H9 (cell line): ENCODE measurements at regions not wholly inside any gene's neighbourhood (a gene's known extent, or its start where the extent isn't known, plus 50 kb on each side); places are given as distances from the start of the nearest gene placed in this dataset.

Experiments used
- DNase-seq: peaks from one replicate; pipeline ENCODE4 v3.0.0-alpha.2; 2017
- H2AFZ ChIP-seq: one replicate; pipeline ENCODE4 v1.6.1; 2013; ENCODE audit warnings: mild to moderate bottlenecking, low read length, control low read depth, moderate library complexity
- H2AK5ac ChIP-seq: 2 replicates; pipeline ENCODE4 v1.6.1; 2013; ENCODE audit warnings: low read length, control low read depth, mixed read lengths; ENCODE audit not compliant: insufficient read length
- H2BK120ac ChIP-seq: one replicate; pipeline ENCODE4 v1.6.1; 2013; ENCODE audit warnings: low read depth, mild to moderate bottlenecking, low read length, control low read depth, inconsistent platforms; ENCODE audit not compliant: poor library complexity, severe bottlenecking
- H2BK12ac ChIP-seq: 2 replicates; pipeline ENCODE4 v1.6.1; 2013; ENCODE audit warnings: low read length, control low read depth, mixed read lengths, low read depth; ENCODE audit not compliant: insufficient read length
- H2BK15ac ChIP-seq: 2 replicates; pipeline ENCODE4 v1.6.1; 2013; ENCODE audit warnings: low read depth, low read length, control low read depth
- H2BK20ac ChIP-seq: one replicate; pipeline ENCODE4 v1.6.1; 2013; ENCODE audit warnings: low read depth, mild to moderate bottlenecking, low read length, control low read depth, inconsistent platforms; ENCODE audit not compliant: poor library complexity, severe bottlenecking
- H2BK5ac ChIP-seq: 2 replicates; pipeline ENCODE4 v1.6.1; 2013; ENCODE audit warnings: low read length, control low read depth, mixed read lengths; ENCODE audit not compliant: insufficient read length
- H3K14ac ChIP-seq: 2 replicates; pipeline ENCODE4 v1.6.1; 2013; ENCODE audit warnings: low read length, control low read depth; ENCODE audit not compliant: insufficient read depth
- H3K18ac ChIP-seq: 2 replicates; pipeline ENCODE4 v1.6.1; 2013; ENCODE audit warnings: low read depth, mild to moderate bottlenecking, mixed read lengths, low read length, control low read depth; ENCODE audit not compliant: insufficient read length
- H3K23ac ChIP-seq: 2 replicates; pipeline ENCODE4 v1.6.1; 2013; ENCODE audit warnings: low read length, control low read depth, mixed read lengths, low read depth; ENCODE audit not compliant: insufficient read length
- H3K23me2 ChIP-seq: 2 replicates; pipeline ENCODE4 v1.6.1; 2013; ENCODE audit warnings: low read depth, mild to moderate bottlenecking, mixed read lengths, low read length, control low read depth; ENCODE audit not compliant: insufficient read length, poor library complexity, severe bottlenecking
- H3K27ac ChIP-seq: 2 replicates; pipeline ENCODE4 v1.5.1; 2013; ENCODE audit warnings: low read length, control low read depth, mixed read lengths, low read depth; ENCODE audit not compliant: insufficient read length
- H3K27me3 ChIP-seq: 2 replicates; pipeline ENCODE4 v1.6.1; 2013; ENCODE audit warnings: low read length, control low read depth, inconsistent platforms; ENCODE audit not compliant: insufficient read depth
- H3K4ac ChIP-seq: 2 replicates; pipeline ENCODE4 v1.6.1; 2013; ENCODE audit warnings: low read depth, mild to moderate bottlenecking, control low read depth, inconsistent platforms, low read length, moderate library complexity
- H3K4me1 ChIP-seq: 2 replicates; pipeline ENCODE4 v1.6.1; 2013; ENCODE audit warnings: low read length, control low read depth, inconsistent platforms; ENCODE audit not compliant: insufficient read depth
- H3K4me2 ChIP-seq: 2 replicates; pipeline ENCODE4 v1.6.1; 2013; ENCODE audit warnings: low read length, control low read depth, mixed read lengths; ENCODE audit not compliant: insufficient read length, insufficient read depth
- H3K56ac ChIP-seq: 2 replicates; pipeline ENCODE4 v1.6.1; 2013; ENCODE audit warnings: low read depth, mild to moderate bottlenecking, mixed read lengths, low read length, control low read depth; ENCODE audit not compliant: insufficient read length
- H3K79me1 ChIP-seq: 2 replicates; pipeline ENCODE4 v1.6.1; 2013; ENCODE audit warnings: low read depth, mild to moderate bottlenecking, moderate library complexity, low read length, control low read depth, inconsistent platforms; ENCODE audit not compliant: insufficient read depth, poor library complexity, severe bottlenecking
- H3K79me2 ChIP-seq: 2 replicates; pipeline ENCODE4 v1.6.1; 2013; ENCODE audit warnings: low read length, control low read depth, inconsistent platforms; ENCODE audit not compliant: insufficient read depth
- H3K9ac ChIP-seq: 2 replicates; pipeline ENCODE4 v1.6.1; 2013; ENCODE audit warnings: low read length, control low read depth, mixed read lengths; ENCODE audit not compliant: insufficient read length; ENCODE audit errors: extremely low read depth
- H3K9me3 ChIP-seq: one replicate; pipeline ENCODE4 v1.6.1; 2013; ENCODE audit warnings: low read depth, low read length, inconsistent platforms; ENCODE audit not compliant: control insufficient read depth
- H3T11ph ChIP-seq: one replicate; pipeline ENCODE4 v1.6.1; 2013; ENCODE audit warnings: mild to moderate bottlenecking, low read length, control low read depth, inconsistent platforms
- H4K20me1 ChIP-seq: one replicate; pipeline ENCODE4 v1.6.1; 2013; ENCODE audit not compliant: control insufficient read depth, insufficient read length, insufficient read depth
- H4K5ac ChIP-seq: 2 replicates; pipeline ENCODE4 v1.6.1; 2013; ENCODE audit warnings: low read depth, mild to moderate bottlenecking, mixed read lengths, low read length, control low read depth; ENCODE audit not compliant: insufficient read length
- H4K8ac ChIP-seq: replicated peaks from 2 replicates; pipeline ENCODE4 v1.6.1; 2013; ENCODE audit warnings: low read length, control low read depth, mixed read lengths, low read depth; ENCODE audit not compliant: insufficient read length
- H4K91ac ChIP-seq: 2 replicates; pipeline ENCODE4 v1.6.1; 2013; ENCODE audit warnings: low read depth, mild to moderate bottlenecking, moderate library complexity, mixed read lengths, low read length, control low read depth; ENCODE audit not compliant: insufficient read length
- H3K27ac Mint-ChIP-seq, 3 experiments: 2 replicates in 2 of 3; 3 replicates in 1 of 3; pipeline ENCODE4 v1.8.0; 2020 to 2021; ENCODE audit warnings: mixed read lengths in 3 of 3, mild to moderate bottlenecking in 1 of 3, moderate library complexity in 1 of 3
- H3K27me3 Mint-ChIP-seq: 2 replicates; pipeline ENCODE4 v1.8.0; 2021; ENCODE audit warnings: low read depth, mild to moderate bottlenecking, moderate library complexity, mixed read lengths
- H3K36me3 Mint-ChIP-seq, 3 experiments: 2 replicates in 2 of 3; 3 replicates in 1 of 3; pipeline ENCODE4 v1.8.0; 2020 to 2021; ENCODE audit warnings: low read depth in 3 of 3, mixed read lengths in 3 of 3; ENCODE audit not compliant: insufficient read depth in 1 of 3
- H3K4me1 Mint-ChIP-seq, 2 experiments: 2 replicates each; pipeline ENCODE4 v1.8.0; 2020; ENCODE audit warnings: mixed read lengths in 2 of 2
- H3K4me3 Mint-ChIP-seq, 2 experiments: 2 replicates in 1 of 2; 3 replicates in 1 of 2; pipeline ENCODE4 v1.8.0; 2020 to 2021; ENCODE audit warnings: mild to moderate bottlenecking in 2 of 2, mixed read lengths in 2 of 2, moderate library complexity in 1 of 2
- H3K9me3 Mint-ChIP-seq, 2 experiments: 2 replicates in 1 of 2; 3 replicates in 1 of 2; pipeline ENCODE4 v1.8.0; 2020; ENCODE audit warnings: mild to moderate bottlenecking in 2 of 2, mixed read lengths in 2 of 2, moderate library complexity in 1 of 2
- whole genome bisulfite sequencing: extraction: QIAGEN DNeasy Blood & Tissue Kit; methylation state at CpG from one replicate; pipeline ENCODE4 v1.1.7; 2013; ENCODE audit warnings: missing lambda C conversion rate, low lambda C conversion rate, mixed read lengths; ENCODE audit not compliant: insufficient read length; ENCODE audit errors: extremely low coverage; 5-methylcytosine and 5-hydroxymethylcytosine counted together
- TF ChIP-seq, protein P1 (sequence below): fragments of 200-600 bp; sonication (generic); conservative IDR thresholded peaks from 3 replicates; pipeline ENCODE4 v1.8.0; 2021; ENCODE audit warnings: antibody characterized with exemption, mild to moderate bottlenecking

DNA sequence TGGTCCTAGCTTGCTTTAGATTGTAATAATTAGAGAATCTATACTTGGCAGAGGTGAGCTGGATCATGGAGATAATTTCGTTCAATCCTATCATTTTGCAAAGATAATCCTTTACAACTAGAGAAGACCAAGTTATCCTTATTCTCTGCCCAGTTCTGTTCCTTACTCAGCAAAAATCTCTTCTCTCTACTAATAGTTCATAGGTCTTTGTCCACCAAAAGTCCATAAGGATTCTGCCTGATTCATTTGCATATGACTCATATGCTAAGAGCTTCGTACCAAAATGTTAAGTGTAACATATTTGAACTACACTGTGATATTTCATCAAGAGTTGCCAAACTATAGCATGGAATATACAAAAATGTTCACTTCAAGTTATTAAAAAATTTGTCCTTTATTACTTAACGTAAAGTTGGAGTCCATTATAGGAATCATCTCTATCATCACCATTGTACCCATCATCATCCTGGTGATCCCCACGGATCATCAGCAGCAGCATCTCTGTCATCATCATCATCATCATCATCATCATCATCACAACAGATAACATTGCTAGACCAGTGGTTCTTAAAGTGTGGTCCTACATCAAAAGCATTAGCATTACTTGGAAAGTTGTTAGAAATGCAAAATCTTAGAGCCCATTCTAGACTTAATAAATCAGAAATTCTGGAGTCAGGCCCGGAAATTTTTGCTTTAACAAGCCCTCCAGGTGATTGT lies 463.0 kb downstream of the DHX35 start:
- no peaks in the 10 kb centered on the region for H3K27me3 Mint-ChIP-seq
- Histone ChIP-seq H2BK15ac (no peak overlapping the region), H4K5ac (no peak overlapping the region), H3K56ac (no peak overlapping the region), H3K18ac (no peak overlapping the region), H3K9ac (no peak overlapping the region), H3K4me2 (no peak overlapping the region), H4K91ac (no peak overlapping the region), H4K20me1 (no peaks in the 10 kb centered on the region), H3K79me2 (no peaks in the 10 kb centered on the region), H2BK12ac (no peak overlapping the region), H2AK5ac (no peak overlapping the region), H2BK120ac (no peak overlapping the region), H2AFZ (no peak overlapping the region), H2BK20ac (no peak overlapping the region), H3K4me1 (no peaks in the 10 kb centered on the region), H3K27me3 (no peaks in the 10 kb centered on the region), H4K8ac (no peak overlapping the region), H3T11ph (no peak overlapping the region), H3K23ac (no peak overlapping the region), H3K79me1 (no peaks in the 10 kb centered on the region), H3K27ac (no peak overlapping the region), H3K4ac (no peak overlapping the region), H3K23me2 (no peaks in the 10 kb centered on the region), H3K14ac (no peak overlapping the region), H2BK5ac (no peak overlapping the region), H3K9me3 (no peaks in the 10 kb centered on the region)
- DNase-seq = no peak
- no CpG with 5 or more reads among the region's 5 CpGs for WGBS
- peaks cover 7 to 9% of the 10 kb centered on the region in 2 experiments; a peak in 3 of 4 replicates for H3K4me1 Mint-ChIP-seq
- no peaks in the 10 kb centered on the region for H3K36me3 Mint-ChIP-seq
- H3K9me3 Mint-ChIP-seq = no peaks in the 10 kb centered on the region; a peak in 1 of 5 replicates
- H3K27ac Mint-ChIP-seq = no peak overlapping the region
- TF ChIP-seq, protein P1, sequence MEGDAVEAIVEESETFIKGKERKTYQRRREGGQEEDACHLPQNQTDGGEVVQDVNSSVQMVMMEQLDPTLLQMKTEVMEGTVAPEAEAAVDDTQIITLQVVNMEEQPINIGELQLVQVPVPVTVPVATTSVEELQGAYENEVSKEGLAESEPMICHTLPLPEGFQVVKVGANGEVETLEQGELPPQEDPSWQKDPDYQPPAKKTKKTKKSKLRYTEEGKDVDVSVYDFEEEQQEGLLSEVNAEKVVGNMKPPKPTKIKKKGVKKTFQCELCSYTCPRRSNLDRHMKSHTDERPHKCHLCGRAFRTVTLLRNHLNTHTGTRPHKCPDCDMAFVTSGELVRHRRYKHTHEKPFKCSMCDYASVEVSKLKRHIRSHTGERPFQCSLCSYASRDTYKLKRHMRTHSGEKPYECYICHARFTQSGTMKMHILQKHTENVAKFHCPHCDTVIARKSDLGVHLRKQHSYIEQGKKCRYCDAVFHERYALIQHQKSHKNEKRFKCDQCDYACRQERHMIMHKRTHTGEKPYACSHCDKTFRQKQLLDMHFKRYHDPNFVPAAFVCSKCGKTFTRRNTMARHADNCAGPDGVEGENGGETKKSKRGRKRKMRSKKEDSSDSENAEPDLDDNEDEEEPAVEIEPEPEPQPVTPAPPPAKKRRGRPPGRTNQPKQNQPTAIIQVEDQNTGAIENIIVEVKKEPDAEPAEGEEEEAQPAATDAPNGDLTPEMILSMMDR = no peak
- H3K4me3 Mint-ChIP-seq = no peak overlapping the region
